ENCODE measurements at regions not wholly inside any gene's neighbourhood (a gene's known extent, or its start where the extent isn't known, plus 50 kb on each side); places are given as distances from the start of the nearest gene placed in this dataset.

- Mint-ChIP-seq H3K27ac (no peak overlapping the region), H3K4me1 (peaks cover 16% of the 10 kb centered on the region), H3K27me3 (ENCODE audit: low read depth) (no peaks in the 10 kb centered on the region), H3K4me3 (no peak overlapping the region), H3K36me3 (no peaks in the 10 kb centered on the region), H3K9me3 (no peaks in the 10 kb centered on the region)
- DNase-seq (ENCODE audit: low spot score), result peak; percentile 35
- ATAC-seq, result peak; percentile 70
- no peak for TF ChIP-seq MLX (CRISPR knock-in tag; IDR thresholded peaks at IDR 0.05)
- TF ChIP-seq SMAD3 (CRISPR knock-in tag; IDR thresholded peaks at IDR 0.05; ENCODE audit: borderline replicate concordance), result no peak
- TF ChIP-seq AR (CRISPR knock-in tag; IDR thresholded peaks at IDR 0.05), result no peak
- TF ChIP-seq GABPB1 (CRISPR knock-in tag; IDR thresholded peaks at IDR 0.05), result no peak
- no peak for TF ChIP-seq TP53 (CRISPR knock-in tag; IDR thresholded peaks at IDR 0.05)
- no peak for TF ChIP-seq ELF4 (CRISPR knock-in tag; IDR thresholded peaks at IDR 0.05; ENCODE audit: low read depth)
- TF ChIP-seq FOXJ3 (CRISPR knock-in tag; IDR thresholded peaks at IDR 0.05; ENCODE audit: borderline replicate concordance), result no peak
- TF ChIP-seq NR3C1 (CRISPR knock-in tag; conservative IDR thresholded peaks at IDR 0.05; ENCODE audit: low read depth), result no peak
- no peak for TF ChIP-seq CREM (CRISPR knock-in tag; IDR thresholded peaks at IDR 0.05)
- TF ChIP-seq TEAD4 (CRISPR knock-in tag; IDR thresholded peaks at IDR 0.05), result no peak
- no peak for TF ChIP-seq ZNF121 (CRISPR knock-in tag; IDR thresholded peaks at IDR 0.05)
- TF ChIP-seq, protein P1, sequence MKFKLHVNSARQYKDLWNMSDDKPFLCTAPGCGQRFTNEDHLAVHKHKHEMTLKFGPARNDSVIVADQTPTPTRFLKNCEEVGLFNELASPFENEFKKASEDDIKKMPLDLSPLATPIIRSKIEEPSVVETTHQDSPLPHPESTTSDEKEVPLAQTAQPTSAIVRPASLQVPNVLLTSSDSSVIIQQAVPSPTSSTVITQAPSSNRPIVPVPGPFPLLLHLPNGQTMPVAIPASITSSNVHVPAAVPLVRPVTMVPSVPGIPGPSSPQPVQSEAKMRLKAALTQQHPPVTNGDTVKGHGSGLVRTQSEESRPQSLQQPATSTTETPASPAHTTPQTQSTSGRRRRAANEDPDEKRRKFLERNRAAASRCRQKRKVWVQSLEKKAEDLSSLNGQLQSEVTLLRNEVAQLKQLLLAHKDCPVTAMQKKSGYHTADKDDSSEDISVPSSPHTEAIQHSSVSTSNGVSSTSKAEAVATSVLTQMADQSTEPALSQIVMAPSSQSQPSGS (CRISPR knock-in tag; IDR thresholded peaks at IDR 0.05; ENCODE audit: borderline replicate concordance, low read depth), result no peak
- TF ChIP-seq, protein P2, sequence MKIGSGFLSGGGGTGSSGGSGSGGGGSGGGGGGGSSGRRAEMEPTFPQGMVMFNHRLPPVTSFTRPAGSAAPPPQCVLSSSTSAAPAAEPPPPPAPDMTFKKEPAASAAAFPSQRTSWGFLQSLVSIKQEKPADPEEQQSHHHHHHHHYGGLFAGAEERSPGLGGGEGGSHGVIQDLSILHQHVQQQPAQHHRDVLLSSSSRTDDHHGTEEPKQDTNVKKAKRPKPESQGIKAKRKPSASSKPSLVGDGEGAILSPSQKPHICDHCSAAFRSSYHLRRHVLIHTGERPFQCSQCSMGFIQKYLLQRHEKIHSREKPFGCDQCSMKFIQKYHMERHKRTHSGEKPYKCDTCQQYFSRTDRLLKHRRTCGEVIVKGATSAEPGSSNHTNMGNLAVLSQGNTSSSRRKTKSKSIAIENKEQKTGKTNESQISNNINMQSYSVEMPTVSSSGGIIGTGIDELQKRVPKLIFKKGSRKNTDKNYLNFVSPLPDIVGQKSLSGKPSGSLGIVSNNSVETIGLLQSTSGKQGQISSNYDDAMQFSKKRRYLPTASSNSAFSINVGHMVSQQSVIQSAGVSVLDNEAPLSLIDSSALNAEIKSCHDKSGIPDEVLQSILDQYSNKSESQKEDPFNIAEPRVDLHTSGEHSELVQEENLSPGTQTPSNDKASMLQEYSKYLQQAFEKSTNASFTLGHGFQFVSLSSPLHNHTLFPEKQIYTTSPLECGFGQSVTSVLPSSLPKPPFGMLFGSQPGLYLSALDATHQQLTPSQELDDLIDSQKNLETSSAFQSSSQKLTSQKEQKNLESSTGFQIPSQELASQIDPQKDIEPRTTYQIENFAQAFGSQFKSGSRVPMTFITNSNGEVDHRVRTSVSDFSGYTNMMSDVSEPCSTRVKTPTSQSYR (CRISPR knock-in tag; IDR thresholded peaks at IDR 0.05), result no peak
- no peak for TF ChIP-seq GRHL2 (CRISPR knock-in tag; IDR thresholded peaks at IDR 0.05; ENCODE audit: insufficient replicate concordance, severe bottlenecking)
- no peak for TF ChIP-seq ZNF138 (CRISPR knock-in tag; conservative IDR thresholded peaks at IDR 0.05)
- TF ChIP-seq, protein P3, sequence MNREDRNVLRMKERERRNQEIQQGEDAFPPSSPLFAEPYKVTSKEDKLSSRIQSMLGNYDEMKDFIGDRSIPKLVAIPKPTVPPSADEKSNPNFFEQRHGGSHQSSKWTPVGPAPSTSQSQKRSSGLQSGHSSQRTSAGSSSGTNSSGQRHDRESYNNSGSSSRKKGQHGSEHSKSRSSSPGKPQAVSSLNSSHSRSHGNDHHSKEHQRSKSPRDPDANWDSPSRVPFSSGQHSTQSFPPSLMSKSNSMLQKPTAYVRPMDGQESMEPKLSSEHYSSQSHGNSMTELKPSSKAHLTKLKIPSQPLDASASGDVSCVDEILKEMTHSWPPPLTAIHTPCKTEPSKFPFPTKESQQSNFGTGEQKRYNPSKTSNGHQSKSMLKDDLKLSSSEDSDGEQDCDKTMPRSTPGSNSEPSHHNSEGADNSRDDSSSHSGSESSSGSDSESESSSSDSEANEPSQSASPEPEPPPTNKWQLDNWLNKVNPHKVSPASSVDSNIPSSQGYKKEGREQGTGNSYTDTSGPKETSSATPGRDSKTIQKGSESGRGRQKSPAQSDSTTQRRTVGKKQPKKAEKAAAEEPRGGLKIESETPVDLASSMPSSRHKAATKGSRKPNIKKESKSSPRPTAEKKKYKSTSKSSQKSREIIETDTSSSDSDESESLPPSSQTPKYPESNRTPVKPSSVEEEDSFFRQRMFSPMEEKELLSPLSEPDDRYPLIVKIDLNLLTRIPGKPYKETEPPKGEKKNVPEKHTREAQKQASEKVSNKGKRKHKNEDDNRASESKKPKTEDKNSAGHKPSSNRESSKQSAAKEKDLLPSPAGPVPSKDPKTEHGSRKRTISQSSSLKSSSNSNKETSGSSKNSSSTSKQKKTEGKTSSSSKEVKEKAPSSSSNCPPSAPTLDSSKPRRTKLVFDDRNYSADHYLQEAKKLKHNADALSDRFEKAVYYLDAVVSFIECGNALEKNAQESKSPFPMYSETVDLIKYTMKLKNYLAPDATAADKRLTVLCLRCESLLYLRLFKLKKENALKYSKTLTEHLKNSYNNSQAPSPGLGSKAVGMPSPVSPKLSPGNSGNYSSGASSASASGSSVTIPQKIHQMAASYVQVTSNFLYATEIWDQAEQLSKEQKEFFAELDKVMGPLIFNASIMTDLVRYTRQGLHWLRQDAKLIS (CRISPR knock-in tag; IDR thresholded peaks at IDR 0.05; ENCODE audit: borderline replicate concordance), result no peak
- ChIA-PET POLR2A (no interaction called here), CTCF (no interaction called here)
These were observed 104.5 kb upstream of the B3GAT1 start for GRCh38 chr11:134516529-134516928.

Data from WTC11 (cell line).